Parathyroid adenoma (tissue), 2 donors: ENCODE measurements at regions not wholly inside any gene's neighbourhood (a gene's known extent, or its start where the extent isn't known, plus 50 kb on each side); places are given as distances from the start of the nearest gene placed in this dataset.

Source experiments
- H2AFZ ChIP-seq: fragments of 300-600 bp; sonication (generic); one replicate; pipeline ENCODE4 v1.7.0; 2017; ENCODE audit warnings: antibody characterized with exemption, mild to moderate bottlenecking
- H3K27ac ChIP-seq: fragments of 300-600 bp; sonication (generic); one replicate; pipeline ENCODE4 v1.7.0; 2017
- H3K27me3 ChIP-seq: fragments of 300-600 bp; sonication (generic); one replicate; pipeline ENCODE4 v1.7.0; 2017; ENCODE audit warnings: low read length; ENCODE audit not compliant: control insufficient read depth, insufficient read depth
- H3K36me3 ChIP-seq: fragments of 300-600 bp; sonication (generic); one replicate; pipeline ENCODE4 v1.7.0; 2017; ENCODE audit warnings: low read length; ENCODE audit not compliant: control insufficient read depth, insufficient read depth
- H3K4me1 ChIP-seq: fragments of 300-600 bp; sonication (generic); one replicate; pipeline ENCODE4 v1.7.0; 2017; ENCODE audit warnings: control low read depth
- H3K4me2 ChIP-seq: fragments of 300-600 bp; sonication (generic); one replicate; pipeline ENCODE4 v1.7.0; 2017; ENCODE audit warnings: low read length
- H3K4me3 ChIP-seq: fragments of 300-600 bp; sonication (generic); one replicate; pipeline ENCODE4 v1.7.0; 2017; ENCODE audit warnings: low read depth, low read length
- H3K79me2 ChIP-seq: fragments of 300-600 bp; sonication (generic); one replicate; pipeline ENCODE4 v1.7.0; 2017; ENCODE audit warnings: control low read depth
- H3K9ac ChIP-seq: fragments of 300-600 bp; sonication (generic); one replicate; pipeline ENCODE4 v1.7.0; 2017; ENCODE audit warnings: mild to moderate bottlenecking
- H3K9me3 ChIP-seq: fragments of 300-600 bp; sonication (generic); one replicate; pipeline ENCODE4 v1.7.0; 2017; ENCODE audit warnings: low read length; ENCODE audit not compliant: control insufficient read depth
- CTCF ChIP-seq: fragments of 300-600 bp; sonication (generic); IDR thresholded peaks from one replicate; pipeline ENCODE4 v1.7.0; 2017; ENCODE audit warnings: antibody characterized with exemption, mild to moderate bottlenecking
- donor health status: primary hyperparathyroidism.

- no peak overlapping the region for H3K4me3 ChIP-seq
- no peaks in the 10 kb centered on the region for H3K36me3 ChIP-seq
- H3K9me3 ChIP-seq = no peaks in the 10 kb centered on the region
- H3K79me2 ChIP-seq = no peaks in the 10 kb centered on the region
- no peak for TF ChIP-seq CTCF
- no peak overlapping the region for H3K27ac ChIP-seq
- H3K9ac ChIP-seq = no peak overlapping the region
- no peak overlapping the region for H2AFZ ChIP-seq
- no peaks in the 10 kb centered on the region for H3K4me1 ChIP-seq
- H3K27me3 ChIP-seq = no peaks in the 10 kb centered on the region
- no peak overlapping the region for H3K4me2 ChIP-seq
Observed at GRCh38 chr14:101460521-101460920, 100.8 kb upstream of the DIO3 start.

GRCh38 chr14:101460986-101461750 is 100.1 kb upstream of the DIO3 start:
- Histone ChIP-seq H2AFZ (no peak overlapping the region), H3K4me2 (no peak overlapping the region), H3K36me3 (no peaks in the 10 kb centered on the region), H3K4me1 (no peaks in the 10 kb centered on the region), H3K27ac (no peak overlapping the region), H3K4me3 (no peak overlapping the region), H3K79me2 (no peaks in the 10 kb centered on the region), H3K9me3 (no peaks in the 10 kb centered on the region), H3K9ac (no peak overlapping the region), H3K27me3 (no peaks in the 10 kb centered on the region)
- TF ChIP-seq CTCF = no peak

GRCh38 chr14:101461891-101462290 is 99.4 kb upstream of the DIO3 start:
- Histone ChIP-seq H3K79me2 (no peaks in the 10 kb centered on the region), H2AFZ (no peak overlapping the region), H3K36me3 (no peaks in the 10 kb centered on the region), H3K4me1 (no peaks in the 10 kb centered on the region), H3K27ac (no peak overlapping the region), H3K4me3 (no peak overlapping the region), H3K27me3 (no peaks in the 10 kb centered on the region), H3K9ac (no peak overlapping the region), H3K4me2 (no peak overlapping the region), H3K9me3 (no peaks in the 10 kb centered on the region)
- TF ChIP-seq CTCF = no peak

GRCh38 chr14:101462726-101463565 is 98.3 kb upstream of the DIO3 start:
- Histone ChIP-seq H3K27me3 (no peaks in the 10 kb centered on the region), H3K36me3 (no peaks in the 10 kb centered on the region), H2AFZ (no peak overlapping the region), H3K27ac (no peak overlapping the region), H3K4me1 (no peaks in the 10 kb centered on the region), H3K4me3 (no peak overlapping the region), H3K79me2 (no peaks in the 10 kb centered on the region), H3K9me3 (no peaks in the 10 kb centered on the region), H3K9ac (no peak overlapping the region), H3K4me2 (no peak overlapping the region)
- no peak for TF ChIP-seq CTCF
